Suprapubic skin (tissue), 4 donors: ENCODE measurements at regions not wholly inside any gene's neighbourhood (a gene's known extent, or its start where the extent isn't known, plus 50 kb on each side); places are given as distances from the start of the nearest gene placed in this dataset.

Experiments used
- EP300 ChIP-seq: sonication (generic); formaldehyde crosslinking; IDR thresholded peaks from one replicate; pipeline ENCODE4 v1.6.1; 2017; ENCODE audit warnings: antibody characterized with exemption
- POLR2A ChIP-seq, 2 donors: fragments of 450-650 bp; IDR thresholded peaks; one replicate each; pipeline ENCODE4 v1.6.1; 2017; ENCODE audit warnings: antibody characterized with exemption in 2 of 2, mild to moderate bottlenecking in 2 of 2, moderate library complexity in 2 of 2
- POLR2AphosphoS5 ChIP-seq, 3 donors: sonication (generic); formaldehyde crosslinking; IDR thresholded peaks; one replicate each; pipeline ENCODE4 v1.6.1; 2017; ENCODE audit warnings: antibody characterized with exemption in 3 of 3
- TF ChIP-seq, protein P1 (sequence below), 2 donors: fragments of 200-600 bp in 1 of 2; fragments of 450-650 bp in 1 of 2; sonication (generic) in 1 of 2; IDR thresholded peaks; one replicate each; pipeline ENCODE4 v1.5.1; 2016 to 2019; ENCODE audit warnings: antibody characterized with exemption in 2 of 2, mild to moderate bottlenecking in 1 of 2, moderate library complexity in 1 of 2

DNA sequence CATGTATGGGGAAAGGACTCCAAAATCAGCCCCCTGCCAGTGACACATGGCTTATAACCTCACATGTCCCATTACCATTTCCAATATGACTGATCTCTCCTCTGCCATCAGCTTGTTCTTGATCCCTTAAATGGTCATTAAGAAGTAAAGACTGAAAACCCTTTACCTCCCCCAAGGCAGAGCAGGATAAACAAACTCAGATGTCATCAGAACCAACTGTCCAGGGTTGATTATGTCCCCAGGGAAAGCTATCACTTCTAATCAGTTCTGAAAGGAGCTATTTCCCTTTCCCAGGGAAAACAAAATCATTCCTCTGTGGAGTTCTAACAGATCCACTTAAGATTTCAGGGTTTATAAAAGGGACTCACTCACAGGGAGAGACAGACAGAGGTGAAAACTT lies 350.9 kb downstream of the SUCLA2 start:
- TF ChIP-seq, protein P1, sequence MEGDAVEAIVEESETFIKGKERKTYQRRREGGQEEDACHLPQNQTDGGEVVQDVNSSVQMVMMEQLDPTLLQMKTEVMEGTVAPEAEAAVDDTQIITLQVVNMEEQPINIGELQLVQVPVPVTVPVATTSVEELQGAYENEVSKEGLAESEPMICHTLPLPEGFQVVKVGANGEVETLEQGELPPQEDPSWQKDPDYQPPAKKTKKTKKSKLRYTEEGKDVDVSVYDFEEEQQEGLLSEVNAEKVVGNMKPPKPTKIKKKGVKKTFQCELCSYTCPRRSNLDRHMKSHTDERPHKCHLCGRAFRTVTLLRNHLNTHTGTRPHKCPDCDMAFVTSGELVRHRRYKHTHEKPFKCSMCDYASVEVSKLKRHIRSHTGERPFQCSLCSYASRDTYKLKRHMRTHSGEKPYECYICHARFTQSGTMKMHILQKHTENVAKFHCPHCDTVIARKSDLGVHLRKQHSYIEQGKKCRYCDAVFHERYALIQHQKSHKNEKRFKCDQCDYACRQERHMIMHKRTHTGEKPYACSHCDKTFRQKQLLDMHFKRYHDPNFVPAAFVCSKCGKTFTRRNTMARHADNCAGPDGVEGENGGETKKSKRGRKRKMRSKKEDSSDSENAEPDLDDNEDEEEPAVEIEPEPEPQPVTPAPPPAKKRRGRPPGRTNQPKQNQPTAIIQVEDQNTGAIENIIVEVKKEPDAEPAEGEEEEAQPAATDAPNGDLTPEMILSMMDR (IDR thresholded peaks at IDR 0.05), result no peak
- no peak for TF ChIP-seq POLR2AphosphoS5 (IDR thresholded peaks at IDR 0.05)
- TF ChIP-seq POLR2A (IDR thresholded peaks at IDR 0.05), result no peak
- no peak for TF ChIP-seq EP300
